HFFc6 (cell line): ENCODE measurements at regions not wholly inside any gene's neighbourhood (a gene's known extent, or its start where the extent isn't known, plus 50 kb on each side); places are given as distances from the start of the nearest gene placed in this dataset.

ENCODE experiments used
- DNase-seq: peaks from one replicate; pipeline ENCODE4 v3.0.0-alpha.2; 2018
- H3K27ac Mint-ChIP-seq: 2 replicates; pipeline ENCODE4 v1.8.0; 2020; ENCODE audit warnings: mild to moderate bottlenecking, mixed read lengths
- H3K27me3 Mint-ChIP-seq: 2 replicates; pipeline ENCODE4 v1.8.0; 2021; ENCODE audit warnings: mild to moderate bottlenecking, moderate library complexity, mixed read lengths; ENCODE audit not compliant: insufficient read depth
- H3K36me3 Mint-ChIP-seq: 2 replicates; pipeline ENCODE4 v1.8.0; 2021; ENCODE audit warnings: low read depth, mixed read lengths
- H3K4me1 Mint-ChIP-seq: 2 replicates; pipeline ENCODE4 v1.8.0; 2020; ENCODE audit warnings: low read depth, mixed read lengths
- H3K4me3 Mint-ChIP-seq: 2 replicates; pipeline ENCODE4 v1.8.0; 2020; ENCODE audit warnings: mild to moderate bottlenecking, moderate library complexity, mixed read lengths
- H3K9me3 Mint-ChIP-seq: 2 replicates; pipeline ENCODE4 v1.8.0; 2020; ENCODE audit warnings: mild to moderate bottlenecking, mixed read lengths
- CTCF ChIP-seq: fragments of 200-600 bp; sonication (generic); IDR thresholded peaks from 2 replicates; pipeline ENCODE4 v1.5.0; 2021; ENCODE audit warnings: antibody characterized with exemption, mild to moderate bottlenecking

GRCh38 chr15:38648121-38648843 lies 83.7 kb upstream of the RASGRP1 start:
- no peak overlapping the region for H3K27ac Mint-ChIP-seq
- H3K9me3 Mint-ChIP-seq = 0 out of 2 replicates have a peak, but pooled peaks cover 5% of the 10 kb centered on the region
- DNase-seq = no peak
- TF ChIP-seq CTCF = no peak
- H3K27me3 Mint-ChIP-seq = peaks cover 29% of the 10 kb centered on the region
- no peak overlapping the region for H3K4me3 Mint-ChIP-seq
- H3K36me3 Mint-ChIP-seq = no peaks in the 10 kb centered on the region
- H3K4me1 Mint-ChIP-seq = no peaks in the 10 kb centered on the region

- no peaks in the 10 kb centered on the region for H3K4me1 Mint-ChIP-seq
- no peak overlapping the region for H3K4me3 Mint-ChIP-seq
- TF ChIP-seq CTCF = no peak
- H3K36me3 Mint-ChIP-seq = no peaks in the 10 kb centered on the region
- no peak overlapping the region for H3K27ac Mint-ChIP-seq
- H3K27me3 Mint-ChIP-seq = peaks cover 26% of the 10 kb centered on the region
- no peak for DNase-seq
- no peaks in the 10 kb centered on the region for H3K9me3 Mint-ChIP-seq
Observed at GRCh38 chr15:38650384-38650783, 85.8 kb upstream of the RASGRP1 start.

- TF ChIP-seq CTCF = no peak
- H3K9me3 Mint-ChIP-seq = no peaks in the 10 kb centered on the region
- H3K4me3 Mint-ChIP-seq = no peak overlapping the region
- no peak overlapping the region for H3K27ac Mint-ChIP-seq
- no peaks in the 10 kb centered on the region for H3K36me3 Mint-ChIP-seq
- peaks cover 29% of the 10 kb centered on the region for H3K27me3 Mint-ChIP-seq
- DNase-seq = no peak
- no peaks in the 10 kb centered on the region for H3K4me1 Mint-ChIP-seq
Observed at GRCh38 chr15:38650936-38651327, 86.3 kb upstream of the RASGRP1 start.

- H3K4me3 Mint-ChIP-seq = no peak overlapping the region
- no peaks in the 10 kb centered on the region for H3K9me3 Mint-ChIP-seq
- no peak for TF ChIP-seq CTCF
- H3K4me1 Mint-ChIP-seq = no peaks in the 10 kb centered on the region
- H3K27me3 Mint-ChIP-seq = peaks cover 27% of the 10 kb centered on the region
- H3K36me3 Mint-ChIP-seq = no peaks in the 10 kb centered on the region
- no peak for DNase-seq
- H3K27ac Mint-ChIP-seq = no peak overlapping the region
Observed at GRCh38 chr15:38651328-38652038, 86.9 kb upstream of the RASGRP1 start.

- no peaks in the 10 kb centered on the region for H3K9me3 Mint-ChIP-seq
- no peaks in the 10 kb centered on the region for H3K36me3 Mint-ChIP-seq
- H3K27ac Mint-ChIP-seq = no peak overlapping the region
- DNase-seq = no peak
- H3K4me3 Mint-ChIP-seq = no peak overlapping the region
- no peak for TF ChIP-seq CTCF
- no peaks in the 10 kb centered on the region for H3K4me1 Mint-ChIP-seq
- peaks cover 27% of the 10 kb centered on the region for H3K27me3 Mint-ChIP-seq
Observed at GRCh38 chr15:38652183-38652794, 87.7 kb upstream of the RASGRP1 start.
